HG02763 (cell line): ENCODE measurements at regions not wholly inside any gene's neighbourhood (a gene's known extent, or its start where the extent isn't known, plus 50 kb on each side); places are given as distances from the start of the nearest gene placed in this dataset.
"Not testable (repeated sequence)": the region's sequence is repeated elsewhere in the genome, so short reads cannot be mapped to it uniquely, and the experiment has no call there.

Experiments
- ATAC-seq: cut with Tn5 transposase; IDR thresholded peaks from one replicate; pipeline ENCODE4 v1.9.1; 2021; ENCODE audit warnings: mild to moderate bottlenecking, moderate library complexity; ENCODE audit not compliant: unreplicated experiment

DNA sequence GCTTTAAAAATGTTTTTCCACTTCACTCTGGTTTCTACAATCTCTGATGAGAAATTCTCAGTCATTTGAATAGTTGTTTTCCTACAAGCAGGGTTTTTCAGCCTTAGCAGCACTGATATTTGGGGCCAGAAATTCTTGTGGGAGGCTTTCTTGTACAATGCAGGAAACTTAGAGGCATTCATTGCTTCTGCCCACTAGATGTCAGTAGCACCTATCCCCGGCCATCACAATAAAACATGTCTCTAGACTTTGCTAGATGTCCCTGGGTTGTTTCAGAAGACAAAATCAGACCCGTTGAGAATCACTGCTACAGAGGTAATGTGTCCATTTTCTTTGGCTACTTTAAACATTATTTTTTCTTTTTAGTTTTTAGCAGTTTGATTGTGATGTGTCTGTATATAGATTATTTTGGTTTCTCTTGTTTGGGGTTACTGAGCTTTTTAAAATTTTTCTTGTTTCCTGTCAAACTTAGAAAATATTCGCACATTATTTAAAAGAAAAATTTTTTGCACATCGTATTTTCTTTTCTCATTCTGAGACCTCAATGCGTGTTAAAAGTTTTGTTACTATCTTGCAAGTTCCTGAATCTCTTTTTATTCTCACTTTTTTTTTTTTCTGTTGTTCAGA, 60.8 kb upstream of the CCDC179 start:
- ATAC-seq = peak; percentile 93

GRCh38 chr11:22922672-22923071, 62.4 kb upstream of the CCDC179 start:
- no peak for ATAC-seq

DNA sequence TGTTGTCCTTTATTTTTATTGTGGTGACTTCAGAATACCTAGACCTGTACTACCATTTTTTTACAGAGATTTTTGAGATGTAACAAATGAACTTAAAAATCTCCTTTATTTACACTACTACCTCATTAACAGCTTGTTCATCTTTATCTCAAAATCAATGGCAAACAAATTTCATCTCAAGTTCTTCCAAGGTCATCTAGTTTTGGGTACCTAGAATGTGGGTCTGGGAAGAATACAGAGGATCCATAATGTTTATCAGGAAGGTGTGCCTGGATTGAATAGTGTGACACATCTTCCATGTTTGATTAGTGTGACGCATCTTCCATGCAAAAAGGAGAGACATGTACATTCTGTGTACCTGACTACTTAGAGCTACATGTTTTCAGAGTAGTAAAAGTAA, 63.3 kb upstream of the CCDC179 start:
- ATAC-seq = no peak

DNA sequence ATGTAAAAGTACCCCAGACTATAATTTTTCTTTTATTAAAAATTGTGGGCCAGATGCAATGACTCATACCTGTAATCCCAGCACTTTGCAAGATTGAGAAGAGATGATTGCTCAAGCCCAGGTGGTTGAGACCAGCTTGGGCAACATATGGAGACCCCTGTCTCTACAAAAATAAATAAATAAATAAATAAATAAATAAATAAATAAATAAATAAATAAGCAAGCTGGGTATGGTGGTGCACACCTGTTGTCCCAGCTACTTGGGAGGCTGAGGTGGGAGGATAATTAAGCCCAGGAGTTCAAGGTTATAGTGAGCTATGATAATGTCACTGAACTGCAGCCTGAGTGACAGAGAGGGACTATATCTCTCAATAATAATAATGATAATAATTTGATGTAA, 66.1 kb upstream of the CCDC179 start:
- ATAC-seq = no peak

- ATAC-seq = no peak
Measured at GRCh38 chr11:22927793-22928192, 67.5 kb upstream of the CCDC179 start.

- no peak for ATAC-seq
Measured at GRCh38 chr11:22928207-22928917, 68.1 kb upstream of the CCDC179 start.

DNA sequence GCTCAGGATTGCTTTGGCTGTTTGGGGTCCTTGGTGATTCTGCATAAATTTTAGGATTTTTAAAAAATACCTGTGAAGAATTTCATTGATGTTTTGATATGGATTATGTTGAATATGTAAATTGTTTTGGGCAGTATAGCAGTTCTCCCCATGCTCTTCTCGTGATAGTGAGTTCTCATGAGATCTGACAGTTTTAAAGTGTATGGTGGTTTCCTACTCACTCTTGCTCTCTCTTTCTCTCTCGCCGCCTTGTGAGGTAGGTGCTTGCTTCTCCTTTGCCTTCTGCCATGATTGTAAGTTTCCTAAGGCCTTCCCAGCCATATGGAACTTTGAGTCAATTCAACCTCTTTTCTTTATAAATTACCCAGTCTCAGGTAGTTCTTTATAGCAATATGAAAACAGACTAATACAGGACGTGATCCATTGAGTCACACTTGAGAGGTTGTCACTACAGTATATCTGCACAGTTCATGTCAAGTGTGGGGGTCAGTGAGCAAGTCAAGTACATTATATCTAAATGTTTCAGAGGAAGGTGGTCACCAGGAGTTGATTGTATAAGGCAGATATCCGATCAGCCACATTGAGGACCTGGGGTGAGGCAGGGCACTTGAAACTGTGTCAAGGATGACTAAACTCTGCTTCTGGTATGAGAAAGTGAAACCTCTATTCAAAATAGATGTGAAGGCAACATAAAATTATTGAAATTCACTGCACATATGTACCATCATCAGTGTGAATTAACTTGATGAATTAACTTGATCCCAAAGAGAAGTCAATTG, 70.7 kb upstream of the CCDC179 start:
- peak; percentile 95 for ATAC-seq

GRCh38 chr11:22938691-22939090, 78.4 kb upstream of the CCDC179 start:
- ATAC-seq = no peak

GRCh38 chr11:22941544-22941943, 81.3 kb upstream of the CCDC179 start:
- not testable (repeated sequence) for ATAC-seq

DNA sequence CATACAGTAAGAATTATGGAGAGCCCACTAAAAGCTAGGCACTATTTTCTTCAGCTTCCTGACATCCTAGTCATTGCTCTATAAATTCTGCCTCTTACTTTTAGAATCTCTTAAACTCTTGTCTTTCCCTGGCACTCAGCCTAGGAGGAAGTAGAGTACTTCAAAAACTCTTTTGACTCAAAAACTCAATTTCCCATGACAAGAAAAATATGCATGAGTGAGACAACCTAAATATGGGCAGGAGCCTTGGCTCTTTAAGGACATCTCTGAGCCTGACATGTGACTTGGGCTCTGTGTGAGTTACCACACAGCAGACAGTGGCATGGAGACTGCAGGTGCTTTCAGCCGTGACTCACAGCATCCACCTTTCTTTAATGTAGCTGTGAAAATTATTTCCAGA, 97.5 kb upstream of the CCDC179 start:
- no peak for ATAC-seq

- ATAC-seq = no peak
Measured at GRCh38 chr11:22974251-22974650, 114.0 kb upstream of the CCDC179 start.

GRCh38 chr11:22976146-22976545, 115.9 kb upstream of the CCDC179 start:
- no peak for ATAC-seq

DNA sequence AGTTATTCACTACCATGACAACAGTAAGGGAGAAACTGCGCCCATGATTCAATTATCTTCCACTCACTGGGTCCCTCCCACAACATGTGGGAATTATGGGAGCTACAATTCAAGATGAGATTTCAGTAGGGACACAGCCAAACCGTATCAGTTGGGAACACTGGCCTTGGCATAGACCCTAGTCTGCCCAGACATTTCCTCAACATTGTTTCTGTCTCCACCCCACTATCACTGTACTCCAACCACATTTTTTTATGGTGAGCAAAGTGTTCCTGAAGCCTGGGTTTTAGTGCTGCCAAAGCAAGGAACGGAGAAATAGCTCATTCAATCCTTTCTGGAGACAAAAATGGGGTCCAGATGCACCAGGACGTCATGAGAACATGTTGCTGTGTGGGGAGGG, 122.6 kb upstream of the CCDC179 start:
- ATAC-seq = no peak

DNA sequence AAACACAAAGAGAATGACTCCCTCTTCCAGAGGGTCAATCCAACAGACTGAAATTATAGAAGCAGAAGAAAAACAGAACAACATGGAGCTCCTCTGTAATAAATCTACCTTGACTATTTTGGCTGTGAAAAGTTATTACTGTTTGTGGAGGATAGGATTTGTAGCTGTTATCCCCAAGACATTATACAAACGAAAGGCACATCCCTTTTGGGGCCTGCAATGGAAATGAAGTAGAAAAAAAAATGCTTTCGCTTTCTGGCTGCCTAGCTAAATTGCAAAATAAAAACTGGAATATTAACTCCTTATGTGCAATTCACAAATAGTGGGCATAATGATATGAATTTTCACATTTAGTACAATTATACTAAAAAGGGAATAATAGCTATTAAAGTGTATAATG, 123.8 kb upstream of the CCDC179 start:
- no peak for ATAC-seq

DNA sequence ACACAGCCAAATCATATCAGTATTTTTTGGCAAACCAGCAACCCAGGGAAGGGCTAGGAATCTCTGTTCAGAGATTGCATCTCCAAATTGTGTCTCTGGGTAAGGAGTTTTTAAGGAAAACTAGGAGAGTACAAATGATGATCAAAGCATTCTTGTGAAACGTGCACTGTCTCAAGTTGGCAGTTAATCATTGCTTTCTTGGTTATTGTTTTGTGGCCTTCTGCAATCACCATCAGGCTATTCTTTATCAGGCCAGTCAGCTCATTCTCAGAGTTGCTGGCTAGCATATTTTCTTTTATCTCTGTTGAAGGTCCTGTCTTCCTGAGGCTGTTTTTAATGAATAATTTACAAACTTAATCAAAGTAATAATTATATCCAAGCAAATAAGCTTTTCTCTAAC, 129.1 kb upstream of the CCDC179 start:
- ATAC-seq = no peak

DNA sequence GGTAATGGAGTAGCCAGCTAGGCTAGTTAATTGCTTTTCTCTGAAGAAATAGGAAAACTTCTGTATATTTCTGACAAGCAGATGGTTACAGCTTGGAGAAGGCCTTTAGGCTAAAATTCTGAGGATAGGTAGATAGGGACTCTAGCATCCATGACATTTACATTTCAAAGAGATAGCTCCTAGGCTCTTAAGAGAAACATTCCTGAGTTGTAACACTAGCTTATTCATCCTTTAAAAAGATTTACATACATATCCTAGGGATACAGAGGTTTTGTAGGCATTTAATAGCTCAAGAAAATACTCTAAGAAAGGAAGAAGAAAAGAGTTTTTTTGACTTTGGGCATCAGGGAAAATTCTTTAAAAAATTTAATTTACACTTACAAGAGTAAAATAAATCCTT, 130.9 kb upstream of the CCDC179 start:
- no peak for ATAC-seq

GRCh38 chr11:23006730-23007129, 146.5 kb upstream of the CCDC179 start:
- no peak for ATAC-seq

GRCh38 chr11:23010790-23011335, 150.6 kb upstream of the CCDC179 start:
- ATAC-seq = no peak

DNA sequence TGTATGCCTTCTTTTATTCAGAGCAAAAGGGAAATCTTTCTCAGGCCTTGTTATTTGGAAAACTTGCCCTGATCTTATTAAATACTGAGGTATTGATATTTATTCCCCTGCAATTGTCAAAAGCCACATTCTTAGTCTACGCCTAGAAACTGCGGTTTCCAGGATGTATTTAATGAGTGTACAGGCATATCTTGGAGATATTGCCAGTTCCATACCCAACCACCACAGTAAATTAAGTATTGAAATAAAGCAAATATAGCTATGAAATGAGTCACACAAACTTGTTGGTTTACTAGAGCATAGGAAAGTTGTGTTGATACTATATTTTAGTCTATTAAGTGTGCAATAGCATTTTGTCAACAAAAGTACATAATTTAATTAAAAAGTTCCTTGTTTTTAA, 152.7 kb upstream of the CCDC179 start:
- ATAC-seq = no peak

DNA sequence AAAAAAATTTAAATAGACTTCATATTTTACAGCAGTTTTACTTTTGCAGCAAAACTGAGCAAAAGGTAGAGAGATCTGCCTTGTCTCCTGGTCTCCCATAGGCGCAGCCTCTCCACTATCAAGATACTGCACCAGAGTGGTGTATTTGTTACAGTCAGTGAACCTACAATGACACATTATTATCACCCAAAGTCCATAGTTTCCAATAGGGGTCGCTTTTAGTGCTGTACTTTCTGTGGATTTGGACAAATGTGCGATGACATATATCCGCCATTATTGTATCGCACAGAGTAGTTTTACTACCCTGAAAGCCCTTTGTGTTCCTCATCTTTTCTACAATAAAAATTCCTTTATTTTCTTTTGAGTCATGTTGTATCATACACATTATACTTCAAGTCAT, 153.2 kb upstream of the CCDC179 start:
- ATAC-seq = no peak

GRCh38 chr11:23021287-23021863, 161.1 kb upstream of the CCDC179 start:
- peak; percentile 74 for ATAC-seq
